Left lobe of liver (tissue), 2 donors: ENCODE measurements at regions not wholly inside any gene's neighbourhood (a gene's known extent, or its start where the extent isn't known, plus 50 kb on each side); places are given as distances from the start of the nearest gene placed in this dataset.

ENCODE experiments used
- ATAC-seq: fragments of 200-7000 bp; cut with Tn5 transposase; one replicate; pipeline ENCODE4 v1.9.1; 2020; ENCODE audit warnings: mild to moderate bottlenecking, moderate library complexity
- DNase-seq: peaks from one replicate; pipeline ENCODE4 v3.0.0-alpha.2; 2020; ENCODE audit warnings: low spot score
- donor health status: DM: no; HTN: no; CAD: no; lungs with moderate emphysema.
- donor health status: DM: no; HTN: yes; CAD: no.

GRCh38 chr16:85267414-85267945 is 155.2 kb upstream of the CIBAR2 start:
- ATAC-seq: no peak
- DNase-seq: no peak

DNA sequence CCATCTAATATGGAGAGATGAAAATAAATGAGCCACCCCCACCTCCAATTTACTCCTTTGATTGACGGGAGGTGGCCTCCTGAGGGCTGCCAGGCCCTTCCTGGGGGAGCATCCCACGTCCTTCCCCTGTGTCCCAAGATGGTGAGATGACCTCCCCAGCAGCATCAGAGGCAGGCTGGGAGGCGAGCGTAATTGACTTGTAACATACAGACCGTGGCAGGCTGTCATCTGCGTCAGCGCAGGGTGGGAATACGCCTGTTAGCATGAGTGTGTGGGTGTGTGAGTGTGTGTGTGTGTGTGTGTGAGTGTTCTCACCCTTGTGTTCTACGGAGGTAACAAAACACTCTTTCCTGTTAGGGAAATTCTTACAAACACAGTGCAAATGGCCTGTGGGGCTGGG is 156.9 kb upstream of the CIBAR2 start:
- DNase-seq (no peak), ATAC-seq (no peak)

DNA sequence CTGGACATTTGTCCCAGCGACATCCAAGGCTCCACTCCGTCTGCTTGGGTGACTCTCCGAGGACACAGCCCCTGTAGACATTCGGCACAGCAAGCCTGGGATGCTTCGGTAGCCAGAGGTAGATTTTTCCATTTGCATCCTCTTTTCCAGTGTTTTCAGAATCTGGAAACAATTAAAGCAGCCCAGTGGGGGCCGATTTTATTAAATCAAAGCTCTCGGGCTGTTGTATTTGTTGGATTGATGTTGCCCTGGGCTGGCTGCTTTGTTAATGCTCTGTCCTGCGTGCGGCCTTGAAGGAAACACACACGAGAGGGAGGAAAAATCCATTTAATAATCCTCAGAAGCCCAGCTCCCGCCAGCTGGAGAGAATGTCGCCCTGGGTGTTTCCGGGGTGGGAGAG is 158.1 kb upstream of the CIBAR2 start:
- ATAC-seq (no peak), DNase-seq (no peak)

GRCh38 chr16:85271198-85271597 is 158.9 kb upstream of the CIBAR2 start:
- no peak for DNase-seq
- ATAC-seq: no peak

- DNase-seq (no peak), ATAC-seq (no peak)
Measured at GRCh38 chr16:85273293-85273692, 161.0 kb upstream of the CIBAR2 start.

GRCh38 chr16:85274501-85274900 is 162.2 kb upstream of the CIBAR2 start:
- no peak for DNase-seq
- no peak for ATAC-seq

DNA sequence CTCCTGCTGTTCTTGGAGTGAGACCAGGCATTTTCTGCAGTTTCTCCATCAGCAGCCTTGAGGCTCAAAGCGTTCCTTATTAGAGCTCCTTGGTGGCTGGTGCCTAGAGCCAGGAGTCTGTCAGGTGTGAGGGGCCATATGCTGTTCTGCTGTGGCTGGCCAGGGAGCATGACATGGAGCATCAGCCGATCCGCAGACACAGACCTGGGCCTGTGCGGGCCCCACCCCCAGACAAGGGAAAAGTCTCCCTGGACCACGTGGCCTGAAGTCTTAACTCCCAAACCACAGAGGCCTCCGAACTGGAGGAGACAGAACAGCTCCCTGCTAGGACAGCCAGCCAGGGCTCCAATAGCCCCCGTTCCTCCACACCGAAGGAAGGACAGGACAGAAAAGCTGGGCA is 162.7 kb upstream of the CIBAR2 start:
- no peak for ATAC-seq
- no peak for DNase-seq

GRCh38 chr16:85275533-85276249 is 163.4 kb upstream of the CIBAR2 start:
- ATAC-seq (peak; percentile 87), DNase-seq (peak; percentile 72)

GRCh38 chr16:85276258-85276657 is 164.0 kb upstream of the CIBAR2 start:
- ATAC-seq (no peak), DNase-seq (no peak)

DNA sequence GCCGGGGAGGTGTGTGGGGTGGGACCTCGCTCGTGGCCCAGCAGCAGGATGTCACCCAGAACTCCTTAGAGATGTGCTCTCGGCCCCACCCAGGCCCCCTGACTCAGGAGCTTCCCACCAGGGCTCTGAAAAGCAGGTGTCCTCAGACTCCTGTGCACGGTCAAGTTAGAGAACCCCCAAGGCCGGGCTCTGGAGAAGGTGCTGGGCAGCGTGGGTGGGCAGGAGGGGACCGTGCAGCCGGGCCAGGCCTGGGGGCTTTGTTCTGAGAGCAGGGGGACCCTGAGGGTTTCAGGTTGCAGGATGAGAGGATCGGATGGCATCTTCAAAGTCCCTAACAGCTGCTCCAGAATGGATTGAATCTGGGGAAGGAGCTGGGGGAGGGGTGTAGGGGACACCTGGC is 164.4 kb upstream of the CIBAR2 start:
- DNase-seq (no peak), ATAC-seq (no peak)

GRCh38 chr16:85278839-85279238 is 166.6 kb upstream of the CIBAR2 start:
- no peak for DNase-seq
- peak; percentile 31 for ATAC-seq

DNA sequence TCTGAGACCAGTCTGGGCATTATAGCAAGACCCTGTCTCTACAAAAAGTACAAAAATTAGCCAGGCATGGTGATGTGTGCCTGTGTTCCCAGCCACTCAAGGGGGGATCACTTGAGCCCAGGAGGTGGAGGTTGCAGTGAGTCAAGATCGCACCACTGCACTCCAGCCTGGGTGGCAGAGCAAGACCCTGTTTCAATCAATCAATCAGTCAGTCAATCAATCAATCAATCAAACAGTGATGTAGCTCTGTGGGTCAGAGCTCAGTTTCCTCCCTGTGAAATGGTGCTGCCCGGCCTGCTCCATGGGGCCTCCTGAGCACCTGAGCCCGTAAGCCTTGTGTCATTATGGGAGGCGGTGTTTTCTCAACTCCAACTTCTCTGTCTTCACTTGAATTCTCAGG is 167.1 kb upstream of the CIBAR2 start:
- ATAC-seq: no peak
- DNase-seq: no peak

- ATAC-seq: peak; percentile 51
- DNase-seq: no peak
Measured at GRCh38 chr16:85279825-85280545, 167.7 kb upstream of the CIBAR2 start.

DNA sequence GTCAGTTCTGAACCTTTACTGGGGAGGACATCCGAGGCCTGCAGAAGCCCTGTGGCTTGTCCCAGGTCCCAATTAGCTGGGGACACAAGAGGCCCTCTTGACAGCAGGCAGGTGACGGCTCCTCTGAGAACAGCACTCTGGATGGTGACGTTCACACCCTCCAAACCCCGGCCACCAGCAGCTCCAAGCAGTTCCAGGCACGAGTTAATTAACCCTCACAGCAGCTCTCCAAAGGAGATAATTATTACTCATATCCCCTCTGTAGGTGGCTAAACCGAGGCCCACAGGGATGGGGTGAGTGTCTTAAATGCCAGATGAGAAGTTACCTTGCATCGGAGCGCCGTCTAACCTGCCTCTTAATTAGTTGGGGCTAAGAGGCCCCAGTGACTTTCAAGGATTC is 168.9 kb upstream of the CIBAR2 start:
- ATAC-seq: no peak
- no peak for DNase-seq

GRCh38 chr16:85282842-85283241 is 170.6 kb upstream of the CIBAR2 start:
- DNase-seq (no peak), ATAC-seq (no peak)

- DNase-seq (no peak), ATAC-seq (no peak)
Measured at GRCh38 chr16:85283305-85284050, 171.2 kb upstream of the CIBAR2 start.

DNA sequence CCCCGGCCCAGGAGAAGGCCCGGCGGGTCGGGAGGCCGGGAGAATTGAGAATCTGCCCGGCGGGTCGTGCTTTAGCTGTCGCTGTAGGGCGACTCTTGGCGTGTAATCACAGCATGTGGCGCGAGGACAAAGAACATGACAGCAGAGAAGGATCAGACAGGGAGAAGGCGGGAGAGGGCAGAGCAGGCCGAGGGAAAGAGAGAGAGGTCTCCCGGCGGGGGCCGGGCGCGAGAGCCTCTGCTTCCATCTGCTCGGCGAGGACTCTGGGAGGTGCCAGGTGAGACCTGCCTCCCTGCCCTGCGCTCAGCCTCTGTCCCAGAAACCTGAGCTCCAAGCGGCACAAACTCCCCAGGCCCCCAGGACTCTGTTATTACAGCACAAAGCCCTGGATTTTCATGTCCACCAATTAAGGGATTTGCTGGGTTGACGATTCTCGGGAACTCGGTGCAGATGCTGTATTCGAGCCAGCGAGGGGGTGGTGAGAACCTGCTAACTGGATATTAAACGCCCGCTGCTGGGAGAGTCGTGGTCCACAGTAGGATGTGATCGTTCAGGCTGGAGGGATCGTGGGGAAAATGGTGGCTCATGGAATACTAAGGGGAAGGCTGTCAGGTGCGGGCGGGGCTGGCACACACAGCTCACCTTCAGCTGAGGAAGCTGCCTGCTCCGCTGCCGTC is 172.0 kb upstream of the CIBAR2 start:
- DNase-seq: no peak
- no peak for ATAC-seq

GRCh38 chr16:85285681-85286065 is 173.4 kb upstream of the CIBAR2 start:
- DNase-seq (no peak), ATAC-seq (peak; percentile 40)

DNA sequence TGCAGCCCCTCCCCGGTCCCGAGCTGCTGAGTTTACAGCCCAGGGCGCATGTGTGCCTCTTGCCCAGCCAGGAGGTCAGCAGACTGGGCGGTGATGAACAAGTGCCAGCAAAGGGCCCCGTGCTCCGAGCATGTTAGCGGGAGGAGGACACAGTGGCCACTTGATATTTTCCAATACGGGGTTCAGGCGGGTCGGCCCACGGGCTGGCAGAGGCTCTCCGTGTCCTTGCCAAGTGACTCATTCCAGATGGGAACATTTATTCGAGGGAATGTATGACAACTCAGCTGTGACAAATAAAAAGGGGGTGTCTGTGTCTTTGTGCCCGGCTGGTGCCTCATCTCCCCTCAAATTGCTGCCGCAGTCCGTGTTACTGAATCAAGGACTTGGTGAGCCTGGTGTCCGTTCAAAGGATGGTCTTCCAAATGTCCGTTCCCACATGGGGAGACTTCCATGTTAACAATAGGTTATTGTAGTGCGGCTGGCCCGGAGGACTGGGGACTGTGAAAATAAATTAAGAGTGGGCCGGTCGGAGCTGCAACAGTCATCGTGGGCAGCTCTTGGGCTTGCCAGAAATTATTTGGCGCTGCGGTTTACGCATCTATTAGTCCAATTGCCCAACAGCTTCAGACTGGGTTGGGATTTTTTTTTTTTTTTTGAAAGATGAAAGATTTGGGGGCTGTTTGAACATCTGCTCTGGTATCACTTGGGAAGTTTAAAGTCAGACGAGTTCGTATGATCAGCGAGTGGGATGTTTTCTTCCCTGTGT is 174.0 kb upstream of the CIBAR2 start:
- peak; percentile 60 for ATAC-seq

More for the DNA sequence above, 174.0 kb upstream of the CIBAR2 start:
- DNase-seq: peak; percentile 97
